BJ (cell line): ENCODE measurements at regions not wholly inside any gene's neighbourhood (a gene's known extent, or its start where the extent isn't known, plus 50 kb on each side); places are given as distances from the start of the nearest gene placed in this dataset.

Experiments used
- CTCF ChIA-PET: fragments of 350-600 bp; formaldehyde crosslinking; extraction: SDS; loops from one replicate; lab custom pipeline; 2021; ENCODE audit warnings: antibody characterized with exemption, inconsistent platforms; lab: Yijun Ruan, JAX
- POLR2A ChIA-PET: fragments of 300-600 bp; sonication (Branson Sonifier 250); formaldehyde crosslinking; extraction: SDS; loops from one replicate; lab custom pipeline; 2021; ENCODE audit warnings: antibody characterized with exemption; lab: Charles Lee
- DNase-seq: peaks from one replicate; pipeline ENCODE4 v3.0.0-alpha.2; 2011; ENCODE audit warnings: low read depth
- H3K27me3 ChIP-seq: 2 replicates; pipeline ENCODE4 v1.6.0; 2011; ENCODE audit warnings: low read length; ENCODE audit not compliant: control insufficient read depth, insufficient read depth
- H3K36me3 ChIP-seq: 2 replicates; pipeline ENCODE4 v1.5.1; 2011; ENCODE audit warnings: low read length; ENCODE audit not compliant: control insufficient read depth, insufficient read depth
- H3K4me3 ChIP-seq: 2 replicates; pipeline ENCODE4 v1.5.1; 2011; ENCODE audit warnings: low read depth, mild to moderate bottlenecking, control low read depth, low read length
- TF ChIP-seq, protein P1 (sequence below): IDR thresholded peaks from 2 replicates; pipeline ENCODE4 v1.5.1; 2011; ENCODE audit warnings: low read depth, mild to moderate bottlenecking, control low read depth, inconsistent platforms, low read length, moderate library complexity; ENCODE audit not compliant: insufficient read depth

DNA sequence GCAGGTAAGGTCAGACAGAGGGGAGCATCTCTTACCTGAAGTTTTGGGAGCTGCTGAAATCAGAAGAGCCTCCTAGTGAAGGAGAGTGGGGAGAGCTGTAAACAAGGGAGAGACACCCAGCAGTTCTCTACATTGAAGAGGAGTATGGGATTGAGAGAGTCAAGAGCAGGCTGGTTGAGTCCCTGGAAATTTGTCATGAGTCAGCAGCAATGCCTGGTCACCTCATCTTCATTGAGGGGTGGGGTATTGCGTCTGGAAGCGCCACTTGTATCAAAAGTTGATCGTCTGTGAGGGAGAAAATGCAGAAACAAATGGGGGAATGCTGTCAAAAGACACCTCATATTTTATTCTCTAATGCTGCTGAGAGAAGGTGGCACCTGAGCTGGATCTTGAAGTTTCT is 256.6 kb upstream of the CFAP20DC start:
- ChIA-PET CTCF (interaction anchor here (0.6 to 0.8 kb wide), 2 partner anchors 21 to 309 kb away, joined by 3 read pairs; no protein-coding TSS in a partner anchor), POLR2A (no interaction called here)
- no peaks in the 10 kb centered on the region for H3K27me3 ChIP-seq
- TF ChIP-seq, protein P1, sequence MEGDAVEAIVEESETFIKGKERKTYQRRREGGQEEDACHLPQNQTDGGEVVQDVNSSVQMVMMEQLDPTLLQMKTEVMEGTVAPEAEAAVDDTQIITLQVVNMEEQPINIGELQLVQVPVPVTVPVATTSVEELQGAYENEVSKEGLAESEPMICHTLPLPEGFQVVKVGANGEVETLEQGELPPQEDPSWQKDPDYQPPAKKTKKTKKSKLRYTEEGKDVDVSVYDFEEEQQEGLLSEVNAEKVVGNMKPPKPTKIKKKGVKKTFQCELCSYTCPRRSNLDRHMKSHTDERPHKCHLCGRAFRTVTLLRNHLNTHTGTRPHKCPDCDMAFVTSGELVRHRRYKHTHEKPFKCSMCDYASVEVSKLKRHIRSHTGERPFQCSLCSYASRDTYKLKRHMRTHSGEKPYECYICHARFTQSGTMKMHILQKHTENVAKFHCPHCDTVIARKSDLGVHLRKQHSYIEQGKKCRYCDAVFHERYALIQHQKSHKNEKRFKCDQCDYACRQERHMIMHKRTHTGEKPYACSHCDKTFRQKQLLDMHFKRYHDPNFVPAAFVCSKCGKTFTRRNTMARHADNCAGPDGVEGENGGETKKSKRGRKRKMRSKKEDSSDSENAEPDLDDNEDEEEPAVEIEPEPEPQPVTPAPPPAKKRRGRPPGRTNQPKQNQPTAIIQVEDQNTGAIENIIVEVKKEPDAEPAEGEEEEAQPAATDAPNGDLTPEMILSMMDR, result no peak
- no peak for DNase-seq
- H3K4me3 ChIP-seq, result no peak overlapping the region
- no peaks in the 10 kb centered on the region for H3K36me3 ChIP-seq

DNA sequence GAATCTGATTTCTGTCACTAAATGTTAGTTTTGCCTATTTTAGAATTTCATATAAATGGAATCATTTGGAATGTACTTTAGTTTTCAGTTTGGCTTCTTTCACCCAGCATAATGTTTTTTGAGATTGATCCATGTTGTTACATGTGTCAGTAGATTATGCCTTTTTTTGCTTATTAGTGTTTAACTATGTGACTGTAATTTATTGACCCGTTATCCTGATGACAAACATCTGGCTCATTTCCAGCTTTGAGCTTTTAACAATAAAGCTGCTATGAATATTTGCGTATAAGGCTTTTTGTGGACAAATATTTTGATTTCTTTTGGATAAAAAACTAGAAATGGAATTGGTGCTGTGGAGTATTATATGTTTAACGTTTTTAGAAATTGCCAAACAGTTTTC is 254.5 kb upstream of the CFAP20DC start:
- CTCF ChIA-PET, result interaction anchor here (0.6 to 1.4 kb wide), 2 partner anchors 15 to 1575 kb away, joined by 3 read pairs; no protein-coding TSS in a partner anchor
- no peak for DNase-seq
- POLR2A ChIA-PET, result no interaction called here
- no peak overlapping the region for H3K4me3 ChIP-seq
- no peaks in the 10 kb centered on the region for H3K36me3 ChIP-seq
- H3K27me3 ChIP-seq, result no peaks in the 10 kb centered on the region
- TF ChIP-seq, protein P1, result no peak

DNA sequence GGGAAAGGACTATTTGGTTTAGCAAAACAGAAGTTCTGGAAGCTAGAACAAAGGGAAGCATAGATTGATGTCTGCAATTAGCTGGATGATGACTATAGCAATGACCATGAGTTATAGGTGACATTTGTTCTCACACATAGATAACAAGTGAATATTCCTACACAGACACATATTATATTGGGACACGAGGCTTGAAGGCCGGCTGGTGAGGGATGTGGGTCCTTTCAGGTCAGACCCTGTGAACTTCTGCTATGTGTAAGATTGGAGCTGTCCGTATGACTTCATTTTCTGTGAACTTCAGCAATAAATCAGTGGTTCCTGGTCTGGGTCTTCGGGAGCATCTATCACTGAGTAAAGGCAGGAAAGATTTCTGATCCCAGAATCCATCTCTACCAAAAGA is 253.6 kb upstream of the CFAP20DC start:
- POLR2A ChIA-PET, result no interaction called here
- TF ChIP-seq, protein P1, result no peak
- CTCF ChIA-PET, result interaction anchor here (0.5 to 1.6 kb wide), 4 partner anchors 10 to 1079 kb away, joined by 3 to 5 read pairs (median 4); no protein-coding TSS in a partner anchor
- DNase-seq, result no peak
- H3K36me3 ChIP-seq, result no peaks in the 10 kb centered on the region
- no peak overlapping the region for H3K4me3 ChIP-seq
- H3K27me3 ChIP-seq, result no peaks in the 10 kb centered on the region

DNA sequence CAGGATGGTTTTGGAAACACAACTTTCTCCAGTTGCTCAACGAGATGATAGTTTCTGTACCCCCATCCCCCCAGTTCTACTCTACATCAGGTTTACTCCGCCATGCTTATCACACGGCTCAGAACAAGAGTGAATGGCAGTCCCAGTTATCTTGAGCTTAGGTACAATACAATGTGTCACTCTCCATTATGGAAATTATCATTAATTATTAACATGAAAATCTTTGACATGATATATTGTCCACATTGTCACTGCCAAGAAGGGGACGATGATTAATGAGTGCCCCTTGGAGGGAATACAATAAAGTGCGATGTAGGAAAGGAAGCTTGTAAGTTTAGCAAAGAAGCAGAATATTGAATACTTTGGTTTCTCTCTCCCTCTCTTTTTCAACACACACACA is 252.6 kb upstream of the CFAP20DC start:
- Histone ChIP-seq H3K4me3 (no peak overlapping the region), H3K36me3 (no peaks in the 10 kb centered on the region), H3K27me3 (no peaks in the 10 kb centered on the region)
- ChIA-PET CTCF (interaction anchor here (1.6 kb wide), 1 partner anchor 24 kb away, joined by 3 read pairs; no protein-coding TSS in a partner anchor), POLR2A (no interaction called here)
- TF ChIP-seq, protein P1, result no peak
- DNase-seq, result no peak

DNA sequence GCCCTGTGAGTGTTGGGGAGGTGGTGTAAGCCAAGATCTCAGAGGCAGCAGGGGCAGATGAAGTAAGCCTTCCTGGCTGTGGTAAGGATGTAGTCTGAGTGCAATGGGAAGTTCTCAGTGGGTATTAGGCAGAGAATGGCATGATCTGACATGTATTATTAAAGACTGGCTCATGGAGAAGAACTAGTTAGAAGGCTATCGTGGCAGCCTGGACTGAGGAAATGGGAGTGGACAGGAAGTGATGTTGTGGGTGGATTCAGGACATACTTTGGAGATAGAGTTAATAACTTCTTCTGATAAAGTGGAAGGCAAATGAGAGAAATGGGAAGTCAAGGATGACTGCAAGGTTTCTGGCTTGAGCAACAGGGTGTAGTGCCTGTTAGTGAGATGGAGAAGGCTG is 250.9 kb upstream of the CFAP20DC start:
- Histone ChIP-seq H3K4me3 (no peak overlapping the region), H3K27me3 (no peaks in the 10 kb centered on the region), H3K36me3 (no peaks in the 10 kb centered on the region)
- CTCF ChIA-PET, result no interaction called here
- TF ChIP-seq, protein P1, result no peak
- DNase-seq, result no peak
- POLR2A ChIA-PET, result no interaction called here
